Effector CD4-positive, alpha-beta T cell (primary cell): ENCODE measurements at regions not wholly inside any gene's neighbourhood (a gene's known extent, or its start where the extent isn't known, plus 50 kb on each side); places are given as distances from the start of the nearest gene placed in this dataset.
"Not testable (repeated sequence)": the region's sequence is repeated elsewhere in the genome, so short reads cannot be mapped to it uniquely, and the experiment has no call there.

Experiments used
- DNase-seq: peaks from one replicate; pipeline ENCODE4 v3.0.0-alpha.2; 2020

- no peak for DNase-seq
These were observed 60.2 kb downstream of the TFAP2C start for GRCh38 chr20:56689318-56689717.

GRCh38 chr20:56689852-56690485, 60.9 kb downstream of the TFAP2C start:
- DNase-seq: no peak

GRCh38 chr20:56690531-56691175, 61.5 kb downstream of the TFAP2C start:
- DNase-seq: no peak

GRCh38 chr20:56691325-56691998, 62.4 kb downstream of the TFAP2C start:
- DNase-seq: no peak

GRCh38 chr20:56693217-56693616, 64.1 kb downstream of the TFAP2C start:
- DNase-seq: no peak

- DNase-seq: no peak
These were observed 68.4 kb downstream of the TFAP2C start for GRCh38 chr20:56697476-56697875.

- no peak for DNase-seq
These were observed 69.2 kb downstream of the TFAP2C start for GRCh38 chr20:56698297-56698696.

GRCh38 chr20:56698749-56699148, 69.6 kb downstream of the TFAP2C start:
- DNase-seq: no peak

GRCh38 chr20:56702931-56703840, 74.1 kb downstream of the TFAP2C start:
- no peak for DNase-seq

- no peak for DNase-seq
These were observed 77.8 kb downstream of the TFAP2C start for GRCh38 chr20:56706867-56707360.

GRCh38 chr20:56708991-56709390, 79.9 kb downstream of the TFAP2C start:
- no peak for DNase-seq

GRCh38 chr20:56710125-56710524, 81.0 kb downstream of the TFAP2C start:
- DNase-seq: no peak

- not testable (repeated sequence) for DNase-seq
These were observed 81.5 kb downstream of the TFAP2C start for GRCh38 chr20:56710577-56710976.

GRCh38 chr20:56711018-56711417, 81.9 kb downstream of the TFAP2C start:
- no peak for DNase-seq

GRCh38 chr20:56715309-56715708, 86.2 kb downstream of the TFAP2C start:
- DNase-seq: no peak

GRCh38 chr20:56715902-56716519, 86.9 kb downstream of the TFAP2C start:
- DNase-seq: no peak

GRCh38 chr20:56716806-56717205, 87.7 kb downstream of the TFAP2C start:
- no peak for DNase-seq

GRCh38 chr20:56718816-56719215, 89.7 kb downstream of the TFAP2C start:
- no peak for DNase-seq

GRCh38 chr20:56720620-56721213, 91.6 kb downstream of the TFAP2C start:
- no peak for DNase-seq

GRCh38 chr20:56722042-56722441, 92.9 kb downstream of the TFAP2C start:
- no peak for DNase-seq

GRCh38 chr20:56723331-56723730, 94.2 kb downstream of the TFAP2C start:
- no peak for DNase-seq

- DNase-seq: no peak
These were observed 95.2 kb downstream of the TFAP2C start for GRCh38 chr20:56724241-56724757.
